Panc1 (cell line): ENCODE measurements at regions not wholly inside any gene's neighbourhood (a gene's known extent, or its start where the extent isn't known, plus 50 kb on each side); places are given as distances from the start of the nearest gene placed in this dataset.

ENCODE experiments used
- ATAC-seq: fragments of 200-7000 bp; cut with Tn5 transposase; 2 replicates; pipeline ENCODE4 v1.9.1; 2020; ENCODE audit warnings: mild to moderate bottlenecking, moderate library complexity
- BruUV-seq: library from RNA; stranded (reverse); fragments of 400-500 nt; replicated peaks from 2 replicates; lab custom pipeline; 2021; lab: Mats Ljungman, UMichigan
- CTCF ChIA-PET: fragments of 300-600 bp; sonication (Branson Sonifier 250); formaldehyde crosslinking; loops from one replicate; lab custom pipeline; 2022; ENCODE audit warnings: antibody characterized with exemption; lab: Charles Lee
- POLR2A ChIA-PET: fragments of 300-600 bp; sonication (Branson Sonifier 250); formaldehyde crosslinking; loops from one replicate; lab custom pipeline; 2022; ENCODE audit warnings: antibody characterized with exemption; lab: Charles Lee
- DNase-seq: peaks from one replicate; pipeline ENCODE4 v3.0.0-alpha.2; 2010; ENCODE audit warnings: low read depth, low spot score
- H3K27ac ChIP-seq: 2 replicates; pipeline ENCODE4 v1.5.1; 2011; ENCODE audit warnings: mild to moderate bottlenecking, low read length, inconsistent platforms
- H3K27me3 ChIP-seq: fragments of 200-500 bp; sonication (Bioruptor generic); 2 replicates; pipeline ENCODE4 v1.6.0; 2014; ENCODE audit warnings: low read length, inconsistent platforms; ENCODE audit not compliant: control insufficient read depth, insufficient read depth
- H3K36me3 ChIP-seq: fragments of 200-500 bp; sonication (Bioruptor generic); 2 replicates; pipeline ENCODE4 v1.5.1; 2014; ENCODE audit warnings: inconsistent platforms, mild to moderate bottlenecking, low read length, moderate library complexity; ENCODE audit not compliant: control insufficient read depth, insufficient read depth
- H3K4me1 ChIP-seq: 2 replicates; pipeline ENCODE4 v1.5.1; 2011; ENCODE audit warnings: inconsistent platforms, mild to moderate bottlenecking, low read length, moderate library complexity; ENCODE audit not compliant: control insufficient read depth, insufficient read depth
- H3K4me3 ChIP-seq, 2 experiments: 2 replicates each; pipeline ENCODE4 v1.5.1; 2011 to 2012; ENCODE audit warnings: low read depth in 2 of 2, low read length in 2 of 2, mild to moderate bottlenecking in 2 of 2, inconsistent platforms in 1 of 2, moderate library complexity in 1 of 2
- H3K9me3 ChIP-seq: fragments of 200-500 bp; sonication (Bioruptor generic); 2 replicates; pipeline ENCODE4 v1.5.1; 2014; ENCODE audit warnings: low read depth, mild to moderate bottlenecking, inconsistent platforms, low read length, moderate library complexity; ENCODE audit not compliant: control insufficient read depth, insufficient read depth
- POLR2AphosphoS5 ChIP-seq: IDR thresholded peaks from 2 replicates; pipeline ENCODE4 v1.6.1; 2012; ENCODE audit warnings: mild to moderate bottlenecking, low read depth, low read length, moderate library complexity
- SIN3A ChIP-seq: IDR thresholded peaks from 2 replicates; pipeline ENCODE4 v1.6.1; 2012; ENCODE audit warnings: low read depth, mild to moderate bottlenecking, low read length, moderate library complexity, borderline replicate concordance; ENCODE audit not compliant: insufficient read depth
- TCF7L2 ChIP-seq: IDR thresholded peaks from 2 replicates; pipeline ENCODE4 v1.6.1; 2011; ENCODE audit warnings: mild to moderate bottlenecking, low read depth, low read length, inconsistent platforms
- in situ Hi-C: cut with HindIII; loops from 2 replicates; pipeline ENCODE4 v1.10.0; 2016; ENCODE audit warnings: low sequenced_read_pairs, low pct_unique_long_range_greater_than_20kb
- intact Hi-C: fragments of 100-400 bp; cut with micrococcal nuclease; formaldehyde crosslinking; loops from one replicate; pipeline ENCODE4 v1.10.0; 2022; ENCODE audit not compliant: unreplicated experiment
- TF ChIP-seq, protein P1 (sequence below), 2 experiments: IDR thresholded peaks; 2 replicates each; pipeline ENCODE4 v1.6.1; 2011 to 2012; ENCODE audit warnings: low read depth in 2 of 2, control low read depth in 1 of 2, low read length in 1 of 2, mild to moderate bottlenecking in 1 of 2, moderate library complexity in 1 of 2; ENCODE audit not compliant: insufficient read depth in 1 of 2
- TF ChIP-seq, protein P2 (sequence below): fragments of 450-650 bp; IDR thresholded peaks from 2 replicates; pipeline ENCODE4 v1.5.1; 2017; ENCODE audit warnings: mild to moderate bottlenecking

DNA sequence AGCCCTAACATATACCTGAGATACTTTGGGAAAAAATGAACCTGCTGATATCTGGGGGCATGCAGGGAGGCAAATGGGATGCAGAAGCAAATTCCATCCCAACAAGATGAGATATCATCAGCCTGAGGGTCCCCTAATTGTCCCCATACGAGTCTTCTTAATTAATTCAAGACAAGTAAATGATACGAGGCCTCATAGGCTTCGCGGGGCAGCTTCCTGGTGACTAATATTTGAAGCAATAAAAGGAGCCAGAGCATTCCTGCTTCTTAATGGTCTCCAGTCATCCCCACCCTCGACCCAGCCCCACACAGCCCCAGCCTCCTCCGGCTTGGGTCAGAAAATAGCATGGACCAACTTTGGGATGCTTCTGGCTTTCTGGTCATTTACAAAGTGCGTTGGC is 99.6 kb upstream of the MSX1 start:
- DNase-seq (no peak), ATAC-seq (no peak)
- Histone ChIP-seq H3K27me3 (no peaks in the 10 kb centered on the region), H3K27ac (no peak overlapping the region), H3K36me3 (no peaks in the 10 kb centered on the region), H3K4me1 (no peaks in the 10 kb centered on the region), H3K4me3 (no peak overlapping the region), H3K9me3 (no peaks in the 10 kb centered on the region)
- no TSS peak for BruUV-seq
- intact Hi-C loops (no loop called here), in situ Hi-C loops (no loop called here)
- ChIA-PET CTCF (no interaction called here), POLR2A (interaction anchor here (0.7 kb wide), 1 partner anchor 9 kb away, joined by 3 read pairs; no protein-coding TSS in a partner anchor)
- TF ChIP-seq, protein P1, sequence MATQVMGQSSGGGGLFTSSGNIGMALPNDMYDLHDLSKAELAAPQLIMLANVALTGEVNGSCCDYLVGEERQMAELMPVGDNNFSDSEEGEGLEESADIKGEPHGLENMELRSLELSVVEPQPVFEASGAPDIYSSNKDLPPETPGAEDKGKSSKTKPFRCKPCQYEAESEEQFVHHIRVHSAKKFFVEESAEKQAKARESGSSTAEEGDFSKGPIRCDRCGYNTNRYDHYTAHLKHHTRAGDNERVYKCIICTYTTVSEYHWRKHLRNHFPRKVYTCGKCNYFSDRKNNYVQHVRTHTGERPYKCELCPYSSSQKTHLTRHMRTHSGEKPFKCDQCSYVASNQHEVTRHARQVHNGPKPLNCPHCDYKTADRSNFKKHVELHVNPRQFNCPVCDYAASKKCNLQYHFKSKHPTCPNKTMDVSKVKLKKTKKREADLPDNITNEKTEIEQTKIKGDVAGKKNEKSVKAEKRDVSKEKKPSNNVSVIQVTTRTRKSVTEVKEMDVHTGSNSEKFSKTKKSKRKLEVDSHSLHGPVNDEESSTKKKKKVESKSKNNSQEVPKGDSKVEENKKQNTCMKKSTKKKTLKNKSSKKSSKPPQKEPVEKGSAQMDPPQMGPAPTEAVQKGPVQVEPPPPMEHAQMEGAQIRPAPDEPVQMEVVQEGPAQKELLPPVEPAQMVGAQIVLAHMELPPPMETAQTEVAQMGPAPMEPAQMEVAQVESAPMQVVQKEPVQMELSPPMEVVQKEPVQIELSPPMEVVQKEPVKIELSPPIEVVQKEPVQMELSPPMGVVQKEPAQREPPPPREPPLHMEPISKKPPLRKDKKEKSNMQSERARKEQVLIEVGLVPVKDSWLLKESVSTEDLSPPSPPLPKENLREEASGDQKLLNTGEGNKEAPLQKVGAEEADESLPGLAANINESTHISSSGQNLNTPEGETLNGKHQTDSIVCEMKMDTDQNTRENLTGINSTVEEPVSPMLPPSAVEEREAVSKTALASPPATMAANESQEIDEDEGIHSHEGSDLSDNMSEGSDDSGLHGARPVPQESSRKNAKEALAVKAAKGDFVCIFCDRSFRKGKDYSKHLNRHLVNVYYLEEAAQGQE (IDR thresholded peaks at IDR 0.05; ENCODE audit: insufficient read depth in 1 of 2, low read depth in 2 of 2, low read length in 1 of 2): no peak
- TF ChIP-seq TCF7L2 (no peak), SIN3A (no peak), POLR2AphosphoS5 (no peak)
- TF ChIP-seq, protein P2, sequence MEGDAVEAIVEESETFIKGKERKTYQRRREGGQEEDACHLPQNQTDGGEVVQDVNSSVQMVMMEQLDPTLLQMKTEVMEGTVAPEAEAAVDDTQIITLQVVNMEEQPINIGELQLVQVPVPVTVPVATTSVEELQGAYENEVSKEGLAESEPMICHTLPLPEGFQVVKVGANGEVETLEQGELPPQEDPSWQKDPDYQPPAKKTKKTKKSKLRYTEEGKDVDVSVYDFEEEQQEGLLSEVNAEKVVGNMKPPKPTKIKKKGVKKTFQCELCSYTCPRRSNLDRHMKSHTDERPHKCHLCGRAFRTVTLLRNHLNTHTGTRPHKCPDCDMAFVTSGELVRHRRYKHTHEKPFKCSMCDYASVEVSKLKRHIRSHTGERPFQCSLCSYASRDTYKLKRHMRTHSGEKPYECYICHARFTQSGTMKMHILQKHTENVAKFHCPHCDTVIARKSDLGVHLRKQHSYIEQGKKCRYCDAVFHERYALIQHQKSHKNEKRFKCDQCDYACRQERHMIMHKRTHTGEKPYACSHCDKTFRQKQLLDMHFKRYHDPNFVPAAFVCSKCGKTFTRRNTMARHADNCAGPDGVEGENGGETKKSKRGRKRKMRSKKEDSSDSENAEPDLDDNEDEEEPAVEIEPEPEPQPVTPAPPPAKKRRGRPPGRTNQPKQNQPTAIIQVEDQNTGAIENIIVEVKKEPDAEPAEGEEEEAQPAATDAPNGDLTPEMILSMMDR: no peak

DNA sequence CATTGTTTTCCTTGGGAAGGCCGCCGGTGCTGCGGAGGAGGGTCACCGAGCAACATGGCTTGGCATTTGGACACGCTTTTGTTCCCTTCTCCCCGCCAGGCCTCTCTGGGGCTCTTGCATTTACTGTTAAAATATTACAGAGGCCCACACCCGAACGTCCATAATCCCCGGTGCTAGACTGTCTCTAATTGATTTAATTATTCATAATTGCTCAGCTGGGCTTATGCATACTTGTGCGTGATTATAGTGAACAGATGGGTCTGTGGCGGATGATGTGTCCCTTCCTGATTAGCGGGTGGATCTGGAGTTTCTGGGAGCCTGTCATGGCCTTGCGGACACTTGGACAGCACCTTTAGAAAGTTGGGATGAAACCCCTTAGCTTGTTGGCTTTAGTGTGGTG is 100.2 kb upstream of the MSX1 start:
- intact Hi-C loops: no loop called here
- Histone ChIP-seq H3K27ac (no peak overlapping the region), H3K9me3 (no peaks in the 10 kb centered on the region), H3K27me3 (no peaks in the 10 kb centered on the region; the same call in 1 of the 2 replicates), H3K36me3 (no peaks in the 10 kb centered on the region), H3K4me3 (no peak overlapping the region), H3K4me1 (no peaks in the 10 kb centered on the region)
- BruUV-seq: no TSS peak
- in situ Hi-C loops: no loop called here
- ChIA-PET POLR2A (interaction anchor here (0.7 kb wide), 1 partner anchor 9 kb away, joined by 3 read pairs; no protein-coding TSS in a partner anchor), CTCF (no interaction called here)
- TF ChIP-seq POLR2AphosphoS5 (no peak), TCF7L2 (no peak), SIN3A (no peak)
- TF ChIP-seq, protein P1 (IDR thresholded peaks at IDR 0.05; ENCODE audit: insufficient read depth in 1 of 2, low read depth in 2 of 2, low read length in 1 of 2): no peak
- TF ChIP-seq, protein P2: no peak
- ATAC-seq (no peak), DNase-seq (no peak)
